Cardiac muscle cell (in vitro differentiated cells and primary cell): ENCODE measurements at regions not wholly inside any gene's neighbourhood (a gene's known extent, or its start where the extent isn't known, plus 50 kb on each side); places are given as distances from the start of the nearest gene placed in this dataset.

Experiments
- DNase-seq, 2 donors: peaks; one replicate each; pipeline versions ENCODE4 v3.0.0 to v3.0.0-alpha.2; 2010 to 2017; ENCODE audit warnings: low read depth in 1 of 2, low spot score in 1 of 2
- H3K27ac ChIP-seq: fragments of 200-600 bp; sonication (generic); 2 replicates; pipeline ENCODE4 v1.5.1; 2016
- H3K27me3 ChIP-seq: fragments of 200-600 bp; sonication (generic); 2 replicates; pipeline ENCODE4 v1.6.0; 2016; ENCODE audit warnings: control low read depth
- H3K36me3 ChIP-seq: fragments of 200-600 bp; sonication (generic); 2 replicates; pipeline ENCODE4 v1.5.1; 2016; ENCODE audit warnings: control low read depth
- H3K4me1 ChIP-seq: fragments of 200-600 bp; sonication (generic); 2 replicates; pipeline ENCODE4 v1.8.1; 2017; ENCODE audit warnings: low read depth, mild to moderate bottlenecking, mixed run types
- H3K4me3 ChIP-seq: fragments of 200-600 bp; sonication (generic); 2 replicates; pipeline ENCODE4 v1.5.1; 2016; ENCODE audit warnings: mild to moderate bottlenecking
- H3K9me3 ChIP-seq: fragments of 200-600 bp; sonication (generic); 2 replicates; pipeline ENCODE4 v1.5.1; 2017; ENCODE audit warnings: low read depth, mild to moderate bottlenecking, control low read depth
- CTCF ChIP-seq: IDR thresholded peaks from 2 replicates; pipeline ENCODE4 v1.5.1; 2012; ENCODE audit warnings: low read depth, mild to moderate bottlenecking, low read length

DNA sequence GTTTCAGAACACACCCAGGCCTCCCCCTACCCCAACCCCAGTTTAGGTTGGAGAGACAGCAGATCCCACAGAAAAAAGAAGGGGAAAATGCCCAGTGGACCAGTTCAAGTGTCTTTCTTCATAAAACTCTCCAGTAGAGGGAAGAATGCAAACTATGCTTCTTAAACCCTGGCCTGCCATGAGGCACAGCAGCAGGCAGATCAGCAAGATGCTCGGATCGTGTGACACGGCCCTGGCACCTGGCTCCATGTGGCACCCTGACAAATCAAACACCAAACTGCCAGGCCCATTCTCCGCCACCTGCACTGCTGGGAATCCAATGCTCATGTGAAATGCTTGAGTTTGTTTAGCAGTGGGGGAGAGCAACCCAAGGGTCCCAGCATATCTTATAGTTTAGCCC, 166.8 kb downstream of the SOX9 start:
- Histone ChIP-seq H3K4me1 (no peaks in the 10 kb centered on the region), H3K9me3 (no peaks in the 10 kb centered on the region), H3K36me3 (no peaks in the 10 kb centered on the region), H3K4me3 (no peak overlapping the region), H3K27ac (no peak overlapping the region), H3K27me3 (no peaks in the 10 kb centered on the region)
- DNase-seq, result no peak
- no peak for TF ChIP-seq CTCF

DNA sequence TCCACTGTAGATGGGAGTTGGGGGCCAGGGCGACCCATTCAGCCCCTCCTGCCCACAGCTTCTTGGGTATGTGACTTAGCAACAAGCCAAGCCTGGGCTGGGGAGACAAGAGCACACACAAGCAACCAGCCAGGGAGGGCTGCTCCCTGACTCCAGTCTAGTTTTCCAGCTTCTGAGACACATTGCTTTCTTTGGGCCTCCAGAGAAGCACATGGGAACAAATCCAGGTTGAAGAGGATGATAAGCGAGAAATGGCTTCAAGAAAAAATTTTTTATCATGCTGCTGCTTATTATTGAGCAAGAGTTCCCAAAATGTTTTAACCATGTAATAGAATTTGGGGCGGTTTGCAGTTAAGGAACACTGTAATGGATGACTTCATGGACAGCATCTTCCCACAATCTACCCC, 173.7 kb downstream of the SOX9 start:
- no peak for DNase-seq
- no peak for TF ChIP-seq CTCF
- peaks cover 11% of the 10 kb centered on the region for H3K4me1 ChIP-seq

DNA sequence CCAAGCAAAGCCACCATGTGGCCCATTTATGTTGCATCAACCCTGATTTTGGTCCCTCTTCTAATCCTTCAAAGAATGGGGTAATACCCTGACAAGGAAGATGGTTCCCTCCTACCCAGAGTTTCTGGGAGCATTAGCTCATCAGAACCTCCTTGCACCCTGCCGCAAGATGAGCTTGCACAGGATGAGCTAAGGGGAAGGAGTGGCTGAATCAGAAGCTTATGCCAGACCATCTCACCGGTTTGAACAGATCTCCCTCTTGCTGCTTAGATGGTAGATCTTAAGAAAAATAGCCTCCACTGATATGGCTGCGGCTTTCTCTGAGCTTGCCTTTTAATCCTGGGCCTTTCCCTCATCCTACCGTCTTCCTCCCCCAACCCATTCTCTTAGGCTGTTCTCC, 175.1 kb downstream of the SOX9 start:
- Histone ChIP-seq H3K4me3 (no peak overlapping the region), H3K27ac (no peak overlapping the region), H3K36me3 (no peaks in the 10 kb centered on the region), H3K27me3 (no peaks in the 10 kb centered on the region), H3K9me3 (no peaks in the 10 kb centered on the region), H3K4me1 (peaks cover 13% of the 10 kb centered on the region)
- TF ChIP-seq CTCF, result no peak
- no peak for DNase-seq

More for the DNA sequence above, 173.7 kb downstream of the SOX9 start:
- no peaks in the 10 kb centered on the region for H3K9me3 ChIP-seq
- no peak overlapping the region for H3K4me3 ChIP-seq
- H3K27ac ChIP-seq, result no peak overlapping the region
- H3K27me3 ChIP-seq, result no peaks in the 10 kb centered on the region
- no peaks in the 10 kb centered on the region for H3K36me3 ChIP-seq

GRCh38 chr17:72296456-72296855, 175.6 kb downstream of the SOX9 start:
- Histone ChIP-seq H3K36me3 (no peaks in the 10 kb centered on the region), H3K4me1 (peaks cover 13% of the 10 kb centered on the region), H3K27ac (no peak overlapping the region), H3K4me3 (no peak overlapping the region), H3K9me3 (no peaks in the 10 kb centered on the region), H3K27me3 (no peaks in the 10 kb centered on the region)
- DNase-seq, result peak in 1 of 2 donors; percentile 24
- TF ChIP-seq CTCF, result no peak

DNA sequence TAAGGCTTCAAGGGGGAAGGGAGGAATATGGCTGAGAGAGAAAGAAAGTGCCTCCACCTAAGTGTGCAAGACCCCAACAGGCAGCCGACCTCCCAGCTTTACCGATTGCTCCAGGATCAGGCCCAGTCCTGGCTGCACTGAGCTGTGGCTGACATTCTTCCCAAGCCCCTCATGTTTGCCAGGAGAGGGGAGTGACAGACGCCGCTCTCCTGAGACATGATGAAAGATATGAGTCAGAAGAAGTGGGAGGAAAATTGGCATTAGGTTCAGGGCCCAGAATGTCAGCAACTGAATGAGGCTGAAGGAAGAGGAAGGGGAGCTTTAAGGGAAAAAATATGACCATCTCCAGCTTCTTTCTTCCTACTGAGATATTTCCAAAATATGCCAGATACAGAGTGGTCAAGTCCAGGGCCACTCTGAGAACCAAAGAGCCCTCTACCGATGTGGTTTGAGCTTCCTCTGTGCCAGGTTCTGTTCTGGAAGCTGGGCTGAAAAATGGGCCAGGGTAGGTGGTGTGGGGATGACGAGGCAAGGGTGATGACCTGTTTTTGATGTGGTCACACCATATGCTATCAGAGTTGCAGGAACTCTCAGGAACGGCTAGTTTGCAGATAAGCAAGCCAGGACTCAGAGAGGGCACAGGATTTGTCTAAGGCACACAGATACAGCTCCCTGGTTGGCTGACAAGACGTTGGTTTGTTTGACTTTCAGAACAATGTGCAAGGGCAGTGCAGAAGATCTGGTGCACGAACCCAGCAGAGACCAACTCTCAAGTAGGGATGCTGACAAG, 176.7 kb downstream of the SOX9 start:
- Histone ChIP-seq H3K27ac (no peak overlapping the region), H3K4me1 (peaks cover 13% of the 10 kb centered on the region), H3K27me3 (no peaks in the 10 kb centered on the region), H3K36me3 (no peaks in the 10 kb centered on the region), H3K4me3 (no peak overlapping the region), H3K9me3 (no peaks in the 10 kb centered on the region)
- TF ChIP-seq CTCF, result no peak
- peak in 1 of 2 donors; percentile 61 for DNase-seq
